ENCODE measurements at regions not wholly inside any gene's neighbourhood (a gene's known extent, or its start where the extent isn't known, plus 50 kb on each side); places are given as distances from the start of the nearest gene placed in this dataset.
A peak's percentile ranks its signal among the peaks of the same experiment; 100 is the strongest.

- H4K20me1 ChIP-seq (ENCODE audit: insufficient read depth, low read length), result no peaks in the 10 kb centered on the region
- intact Hi-C loops (cut with micrococcal nuclease; ENCODE audit: unreplicated experiment), result no loop called here
- no peak overlapping the region for H3K4me3 ChIP-seq (ENCODE audit: low read depth, low read length, poor library complexity, severe bottlenecking)
- ChIA-PET POLR2A (no interaction called here), CTCF (ENCODE audit: unreplicated experiment) (no interaction called here)
- no peaks in the 10 kb centered on the region for H3K9me2 ChIP-seq (ENCODE audit: insufficient read depth, low read length)
- no peaks in the 10 kb centered on the region for H3K36me3 ChIP-seq (ENCODE audit: insufficient read depth, low read length)
- H2AFZ ChIP-seq (ENCODE audit: low read length), result no peak overlapping the region
- no TSS peak for BruUV-seq (replicated peaks)
- no peak overlapping the region for H3K4me2 ChIP-seq (ENCODE audit: low read length)
- H3K9me3 ChIP-seq (ENCODE audit: low read length), result no peaks in the 10 kb centered on the region
- H3K4me1 ChIP-seq (ENCODE audit: insufficient read depth, low read length, poor library complexity, severe bottlenecking), result no peaks in the 10 kb centered on the region
- TF ChIP-seq EZH2phosphoT487 (IDR thresholded peaks at IDR 0.05; ENCODE audit: borderline replicate concordance, low read depth, low read length) (no peak), CTCF (conservative IDR thresholded peaks at IDR 0.05; ENCODE audit: low read length) (no peak)
- H3K79me2 ChIP-seq (ENCODE audit: insufficient read depth, low read depth, low read length), result no peaks in the 10 kb centered on the region
- no peak for DNase-seq (ENCODE audit: low spot score)
- no peak overlapping the region for H3K27ac ChIP-seq (ENCODE audit: low read depth, low read length, poor library complexity, severe bottlenecking)
Measured at GRCh38 chr1:188708795-188709535, 1768.7 kb downstream of the BRINP3 start.

- no peak overlapping the region for H3K4me2 ChIP-seq (ENCODE audit: low read length)
- ChIA-PET CTCF (ENCODE audit: unreplicated experiment) (no interaction called here), POLR2A (no interaction called here)
- H3K4me1 ChIP-seq (ENCODE audit: insufficient read depth, low read length, poor library complexity, severe bottlenecking), result no peaks in the 10 kb centered on the region
- H3K4me3 ChIP-seq (ENCODE audit: low read depth, low read length, poor library complexity, severe bottlenecking), result no peak overlapping the region
- intact Hi-C loops (cut with micrococcal nuclease; ENCODE audit: unreplicated experiment), result no loop called here
- no peaks in the 10 kb centered on the region for H3K79me2 ChIP-seq (ENCODE audit: insufficient read depth, low read depth, low read length)
- H3K9me2 ChIP-seq (ENCODE audit: insufficient read depth, low read length), result no peaks in the 10 kb centered on the region
- H3K9me3 ChIP-seq (ENCODE audit: low read length), result no peaks in the 10 kb centered on the region
- DNase-seq (ENCODE audit: low spot score), result no peak
- H3K36me3 ChIP-seq (ENCODE audit: insufficient read depth, low read length), result no peaks in the 10 kb centered on the region
- H2AFZ ChIP-seq (ENCODE audit: low read length), result no peak overlapping the region
- no peaks in the 10 kb centered on the region for H4K20me1 ChIP-seq (ENCODE audit: insufficient read depth, low read length)
- no TSS peak for BruUV-seq (replicated peaks)
- TF ChIP-seq CTCF (conservative IDR thresholded peaks at IDR 0.05; ENCODE audit: low read length) (no peak), EZH2phosphoT487 (IDR thresholded peaks at IDR 0.05; ENCODE audit: borderline replicate concordance, low read depth, low read length) (no peak)
- H3K27ac ChIP-seq (ENCODE audit: low read depth, low read length, poor library complexity, severe bottlenecking), result no peak overlapping the region
Measured at GRCh38 chr1:188715566-188715965, 1762.1 kb downstream of the BRINP3 start.

- ChIA-PET POLR2A (no interaction called here), CTCF (ENCODE audit: unreplicated experiment) (no interaction called here)
- no peak overlapping the region for H2AFZ ChIP-seq (ENCODE audit: low read length)
- H4K20me1 ChIP-seq (ENCODE audit: insufficient read depth, low read length), result no peaks in the 10 kb centered on the region
- DNase-seq (ENCODE audit: low spot score), result peak; percentile 12
- BruUV-seq (replicated peaks), result no TSS peak
- no peaks in the 10 kb centered on the region for H3K9me2 ChIP-seq (ENCODE audit: insufficient read depth, low read length)
- no peak for TF ChIP-seq CTCF (conservative IDR thresholded peaks at IDR 0.05; ENCODE audit: low read length)
- TF ChIP-seq EZH2phosphoT487 (IDR thresholded peaks at IDR 0.05; ENCODE audit: borderline replicate concordance, low read depth, low read length), result no peak
- no peaks in the 10 kb centered on the region for H3K9me3 ChIP-seq (ENCODE audit: low read length)
- H3K4me1 ChIP-seq (ENCODE audit: insufficient read depth, low read length, poor library complexity, severe bottlenecking), result no peaks in the 10 kb centered on the region
- H3K36me3 ChIP-seq (ENCODE audit: insufficient read depth, low read length), result no peaks in the 10 kb centered on the region
- no peak overlapping the region for H3K4me3 ChIP-seq (ENCODE audit: low read depth, low read length, poor library complexity, severe bottlenecking)
- H3K27ac ChIP-seq (ENCODE audit: low read depth, low read length, poor library complexity, severe bottlenecking), result no peak overlapping the region
- H3K4me2 ChIP-seq (ENCODE audit: low read length), result no peak overlapping the region
- intact Hi-C loops (cut with micrococcal nuclease; ENCODE audit: unreplicated experiment), result no loop called here
- no peaks in the 10 kb centered on the region for H3K79me2 ChIP-seq (ENCODE audit: insufficient read depth, low read depth, low read length)
Measured at GRCh38 chr1:188719735-188720134, 1757.9 kb downstream of the BRINP3 start.

Measured in OCI-LY7 (cell line).